PFSK-1 (cell line): ENCODE measurements at regions not wholly inside any gene's neighbourhood (a gene's known extent, or its start where the extent isn't known, plus 50 kb on each side); places are given as distances from the start of the nearest gene placed in this dataset.

Experiments used
- FOXP2 ChIP-seq: optimal IDR thresholded peaks from 2 replicates; pipeline ENCODE3; 2011; ENCODE audit warnings: borderline replicate concordance, control low read depth, inconsistent platforms; ENCODE audit not compliant: insufficient read depth; ENCODE audit errors: extremely low read length, extremely low read depth
- POLR2AphosphoS5 ChIP-seq: IDR thresholded peaks from 2 replicates; pipeline ENCODE4 v1.6.1; 2012; ENCODE audit warnings: low read depth, mild to moderate bottlenecking, control low read depth, low read length, moderate library complexity
- SIN3A ChIP-seq: IDR thresholded peaks from 2 replicates; pipeline ENCODE4 v1.6.1; 2012; ENCODE audit warnings: mild to moderate bottlenecking, low read length, moderate library complexity, borderline replicate concordance; ENCODE audit not compliant: insufficient read depth
- TAF1 ChIP-seq: IDR thresholded peaks from 2 replicates; pipeline ENCODE4 v1.6.1; 2012; ENCODE audit warnings: low read length, control low read depth, borderline replicate concordance; ENCODE audit not compliant: insufficient read depth
- TF ChIP-seq, protein P1 (sequence below), 2 experiments: IDR thresholded peaks; 2 replicates each; pipeline versions ENCODE4 v1.6.1 to v1.8.0; 2011 to 2012; ENCODE audit warnings: low read depth in 2 of 2, low read length in 2 of 2, control low read depth in 1 of 2, inconsistent platforms in 1 of 2, mild to moderate bottlenecking in 1 of 2, moderate library complexity in 1 of 2; ENCODE audit not compliant: insufficient read depth in 1 of 2

DNA sequence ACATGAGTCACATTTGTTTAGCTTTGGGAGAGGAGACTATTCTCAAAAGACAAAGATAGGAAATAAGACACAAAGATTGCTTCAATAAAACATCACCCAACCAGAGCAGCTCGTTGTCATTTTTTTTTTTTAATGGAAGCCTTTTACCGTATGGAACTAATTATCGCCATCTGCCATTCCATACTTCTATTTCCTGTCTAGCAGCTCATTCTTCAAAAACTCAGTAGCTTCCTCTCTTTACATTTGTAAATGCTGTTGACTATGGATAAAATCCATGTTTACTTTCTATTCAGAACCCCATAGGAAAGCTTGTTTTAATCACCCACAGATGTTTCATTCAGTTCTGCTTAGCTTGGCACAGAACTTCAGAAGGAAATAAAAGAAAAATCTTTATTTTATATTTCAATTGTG lies 110.0 kb upstream of the PSMD7 start:
- TF ChIP-seq SIN3A (0 out of 2 replicates have a peak, but pooled peaks have one; percentile 47), TAF1 (no peak), FOXP2 (no peak), POLR2AphosphoS5 (no peak; the same call in 1 of the 2 replicates)
- TF ChIP-seq, protein P1, sequence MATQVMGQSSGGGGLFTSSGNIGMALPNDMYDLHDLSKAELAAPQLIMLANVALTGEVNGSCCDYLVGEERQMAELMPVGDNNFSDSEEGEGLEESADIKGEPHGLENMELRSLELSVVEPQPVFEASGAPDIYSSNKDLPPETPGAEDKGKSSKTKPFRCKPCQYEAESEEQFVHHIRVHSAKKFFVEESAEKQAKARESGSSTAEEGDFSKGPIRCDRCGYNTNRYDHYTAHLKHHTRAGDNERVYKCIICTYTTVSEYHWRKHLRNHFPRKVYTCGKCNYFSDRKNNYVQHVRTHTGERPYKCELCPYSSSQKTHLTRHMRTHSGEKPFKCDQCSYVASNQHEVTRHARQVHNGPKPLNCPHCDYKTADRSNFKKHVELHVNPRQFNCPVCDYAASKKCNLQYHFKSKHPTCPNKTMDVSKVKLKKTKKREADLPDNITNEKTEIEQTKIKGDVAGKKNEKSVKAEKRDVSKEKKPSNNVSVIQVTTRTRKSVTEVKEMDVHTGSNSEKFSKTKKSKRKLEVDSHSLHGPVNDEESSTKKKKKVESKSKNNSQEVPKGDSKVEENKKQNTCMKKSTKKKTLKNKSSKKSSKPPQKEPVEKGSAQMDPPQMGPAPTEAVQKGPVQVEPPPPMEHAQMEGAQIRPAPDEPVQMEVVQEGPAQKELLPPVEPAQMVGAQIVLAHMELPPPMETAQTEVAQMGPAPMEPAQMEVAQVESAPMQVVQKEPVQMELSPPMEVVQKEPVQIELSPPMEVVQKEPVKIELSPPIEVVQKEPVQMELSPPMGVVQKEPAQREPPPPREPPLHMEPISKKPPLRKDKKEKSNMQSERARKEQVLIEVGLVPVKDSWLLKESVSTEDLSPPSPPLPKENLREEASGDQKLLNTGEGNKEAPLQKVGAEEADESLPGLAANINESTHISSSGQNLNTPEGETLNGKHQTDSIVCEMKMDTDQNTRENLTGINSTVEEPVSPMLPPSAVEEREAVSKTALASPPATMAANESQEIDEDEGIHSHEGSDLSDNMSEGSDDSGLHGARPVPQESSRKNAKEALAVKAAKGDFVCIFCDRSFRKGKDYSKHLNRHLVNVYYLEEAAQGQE (IDR thresholded peaks at IDR 0.05; ENCODE audit: insufficient read depth in 1 of 2, low read depth in 2 of 2, low read length in 2 of 2): peak in 1 of 2 experiments; percentile 34; a peak in 1 of 4 replicates

DNA sequence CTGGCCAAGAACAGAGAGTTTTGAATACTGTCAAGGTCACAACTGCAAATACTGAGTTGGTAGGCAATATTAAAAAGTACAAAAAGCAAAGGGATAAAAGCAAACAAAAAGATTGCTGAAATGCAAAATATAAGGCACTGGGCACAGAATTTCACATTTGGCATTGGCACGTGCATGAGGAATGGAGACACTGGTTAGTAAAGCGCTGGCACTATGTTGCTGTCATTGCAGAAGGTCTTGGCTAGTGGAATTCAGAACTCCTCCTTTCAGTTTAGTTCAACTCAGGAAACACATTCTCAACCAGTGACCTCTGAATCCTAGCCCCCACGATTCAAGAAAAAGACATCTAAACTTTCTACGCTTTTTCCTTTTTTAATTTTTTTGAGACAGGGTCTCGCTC lies 111.8 kb upstream of the PSMD7 start:
- no peak for TF ChIP-seq TAF1
- no peak for TF ChIP-seq FOXP2
- no peak for TF ChIP-seq SIN3A
- TF ChIP-seq, protein P1 (IDR thresholded peaks at IDR 0.05; ENCODE audit: insufficient read depth in 1 of 2, low read depth in 2 of 2, low read length in 2 of 2): no peak
- TF ChIP-seq POLR2AphosphoS5: no peak

DNA sequence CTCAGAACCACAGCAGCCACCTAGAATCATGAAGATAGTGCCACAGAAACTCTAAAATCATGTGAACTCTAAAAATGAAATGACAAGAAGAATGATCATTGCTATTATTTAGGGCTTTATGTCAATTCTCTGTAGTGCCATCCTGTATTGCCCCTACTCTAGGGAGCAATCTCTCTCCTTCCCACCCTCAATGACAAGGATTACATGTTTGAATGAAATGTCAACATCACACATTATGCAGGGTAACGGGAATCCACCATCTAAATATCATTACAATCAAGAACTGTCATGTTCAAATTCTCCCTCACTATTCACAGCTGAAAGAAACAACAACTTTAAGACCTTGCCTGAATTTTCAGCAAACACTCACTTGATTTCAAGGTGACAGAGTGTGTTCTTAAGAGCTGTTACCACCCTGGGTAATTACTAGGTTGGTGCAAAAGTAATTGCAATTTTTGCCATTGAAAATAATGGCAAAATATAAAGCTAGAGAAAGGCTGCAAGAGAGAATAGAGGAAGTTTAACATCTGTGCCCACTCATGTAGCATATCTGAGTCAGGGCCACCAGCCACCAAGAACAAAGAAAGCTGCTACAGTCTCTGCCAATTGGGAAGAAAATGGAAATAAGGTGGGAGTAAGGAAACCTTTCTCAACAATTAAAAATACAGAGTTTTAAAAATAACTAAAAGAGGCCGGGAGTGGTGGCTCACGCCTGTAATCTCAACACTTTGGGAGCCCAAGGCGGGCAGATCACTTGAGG lies 112.8 kb upstream of the PSMD7 start:
- TF ChIP-seq TAF1 (no peak), POLR2AphosphoS5 (no peak), FOXP2 (no peak), SIN3A (no peak)
- TF ChIP-seq, protein P1 (IDR thresholded peaks at IDR 0.05; ENCODE audit: insufficient read depth in 1 of 2, low read depth in 2 of 2, low read length in 2 of 2): no peak

DNA sequence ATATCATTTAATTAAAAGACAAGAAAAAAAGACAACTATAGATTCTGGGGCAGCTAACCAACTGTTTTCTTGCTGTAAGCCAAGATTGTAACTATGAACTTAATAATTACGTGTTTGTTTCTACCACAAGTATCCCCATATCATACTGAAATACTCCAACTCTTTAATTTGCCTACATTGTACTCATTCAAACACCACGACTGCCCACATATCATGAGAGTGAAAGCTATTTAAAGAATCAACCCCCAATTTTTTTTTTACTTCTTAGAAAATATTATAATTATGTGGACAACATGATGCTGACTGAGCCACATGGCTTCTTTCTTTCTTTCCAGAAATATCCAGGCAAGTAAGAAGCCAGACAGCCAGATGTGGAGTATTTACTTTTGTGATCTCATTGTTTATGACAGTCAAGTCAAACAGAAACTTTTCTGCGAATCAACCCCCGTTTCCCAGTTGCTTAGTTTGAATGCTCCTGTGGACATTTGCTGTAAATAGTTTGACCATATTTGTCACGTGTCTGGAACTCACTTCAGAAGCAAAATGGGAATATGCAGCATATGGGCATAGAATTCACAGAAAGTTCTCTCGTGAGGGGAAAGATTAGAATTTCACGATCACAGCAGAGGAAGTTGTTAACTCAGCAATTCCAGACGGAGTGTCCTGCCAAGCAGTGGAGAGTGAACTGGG lies 126.8 kb upstream of the PSMD7 start:
- TF ChIP-seq TAF1 (no peak), FOXP2 (no peak), SIN3A (no peak), POLR2AphosphoS5 (no peak)
- TF ChIP-seq, protein P1 (IDR thresholded peaks at IDR 0.05; ENCODE audit: insufficient read depth in 1 of 2, low read depth in 2 of 2, low read length in 2 of 2): no peak
